ENCODE measurements at regions not wholly inside any gene's neighbourhood (a gene's known extent, or its start where the extent isn't known, plus 50 kb on each side); places are given as distances from the start of the nearest gene placed in this dataset.
A peak's percentile ranks its signal among the peaks of the same experiment; 100 is the strongest.

- in situ Hi-C loops (cut with HindIII; ENCODE audit: low sequenced_read_pairs): no loop called here
- H3K4me3 ChIP-seq (ENCODE audit: low read depth, low read length): no peak overlapping the region
- no peak for DNase-seq (ENCODE audit: low read depth)
- TF ChIP-seq, protein P1, sequence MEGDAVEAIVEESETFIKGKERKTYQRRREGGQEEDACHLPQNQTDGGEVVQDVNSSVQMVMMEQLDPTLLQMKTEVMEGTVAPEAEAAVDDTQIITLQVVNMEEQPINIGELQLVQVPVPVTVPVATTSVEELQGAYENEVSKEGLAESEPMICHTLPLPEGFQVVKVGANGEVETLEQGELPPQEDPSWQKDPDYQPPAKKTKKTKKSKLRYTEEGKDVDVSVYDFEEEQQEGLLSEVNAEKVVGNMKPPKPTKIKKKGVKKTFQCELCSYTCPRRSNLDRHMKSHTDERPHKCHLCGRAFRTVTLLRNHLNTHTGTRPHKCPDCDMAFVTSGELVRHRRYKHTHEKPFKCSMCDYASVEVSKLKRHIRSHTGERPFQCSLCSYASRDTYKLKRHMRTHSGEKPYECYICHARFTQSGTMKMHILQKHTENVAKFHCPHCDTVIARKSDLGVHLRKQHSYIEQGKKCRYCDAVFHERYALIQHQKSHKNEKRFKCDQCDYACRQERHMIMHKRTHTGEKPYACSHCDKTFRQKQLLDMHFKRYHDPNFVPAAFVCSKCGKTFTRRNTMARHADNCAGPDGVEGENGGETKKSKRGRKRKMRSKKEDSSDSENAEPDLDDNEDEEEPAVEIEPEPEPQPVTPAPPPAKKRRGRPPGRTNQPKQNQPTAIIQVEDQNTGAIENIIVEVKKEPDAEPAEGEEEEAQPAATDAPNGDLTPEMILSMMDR (IDR thresholded peaks at IDR 0.05; ENCODE audit: low read depth, low read length, missing control alignments): no peak
Measured at GRCh38 chr18:67677489-67677888, 161.0 kb upstream of the DSEL start.

GRCh38 chr18:67672716-67673115, 156.2 kb upstream of the DSEL start:
- TF ChIP-seq, protein P1 (IDR thresholded peaks at IDR 0.05; ENCODE audit: low read depth, low read length, missing control alignments): no peak
- no peak for DNase-seq (ENCODE audit: low read depth)
- H3K4me3 ChIP-seq (ENCODE audit: low read depth, low read length): no peak overlapping the region
- in situ Hi-C loops (cut with HindIII; ENCODE audit: low sequenced_read_pairs): no loop called here

DNA sequence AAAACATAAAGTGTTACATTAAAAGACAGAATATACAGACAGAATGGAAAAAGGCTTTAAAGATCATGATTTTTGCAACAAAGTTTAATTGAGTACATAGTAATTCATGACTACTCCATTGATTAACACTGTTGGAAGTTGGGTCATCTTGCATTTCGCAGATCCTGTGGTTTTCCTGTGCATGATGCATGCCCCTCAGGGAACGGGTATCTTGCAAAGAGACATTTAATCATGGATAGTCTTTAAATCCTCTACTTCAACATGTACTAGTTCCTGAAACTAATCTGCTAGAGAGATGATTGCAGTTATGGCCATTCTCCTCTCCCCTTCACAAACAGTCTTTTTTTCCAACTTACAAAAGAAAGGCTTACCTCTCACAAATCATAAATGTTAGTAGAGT, 155.6 kb upstream of the DSEL start:
- in situ Hi-C loops (cut with HindIII; ENCODE audit: low sequenced_read_pairs): no loop called here
- no peak for DNase-seq (ENCODE audit: low read depth)
- TF ChIP-seq, protein P1 (IDR thresholded peaks at IDR 0.05; ENCODE audit: low read depth, low read length, missing control alignments): no peak

GRCh38 chr18:67670024-67670543, 153.6 kb upstream of the DSEL start:
- TF ChIP-seq, protein P1 (IDR thresholded peaks at IDR 0.05; ENCODE audit: low read depth, low read length, missing control alignments): no peak
- no peak overlapping the region for H3K4me3 ChIP-seq (ENCODE audit: low read depth, low read length)
- in situ Hi-C loops (cut with HindIII; ENCODE audit: low sequenced_read_pairs): no loop called here
- DNase-seq (ENCODE audit: low read depth): peak; percentile 26

More for the DNA sequence above, 155.6 kb upstream of the DSEL start:
- no peak overlapping the region for H3K4me3 ChIP-seq (ENCODE audit: low read depth, low read length)

- TF ChIP-seq, protein P1 (IDR thresholded peaks at IDR 0.05; ENCODE audit: low read depth, low read length, missing control alignments): no peak
- no peak overlapping the region for H3K4me3 ChIP-seq (ENCODE audit: low read depth, low read length)
- DNase-seq (ENCODE audit: low read depth): no peak
- in situ Hi-C loops (cut with HindIII; ENCODE audit: low sequenced_read_pairs): no loop called here
Measured at GRCh38 chr18:67665266-67665665, 148.7 kb upstream of the DSEL start.

DNA sequence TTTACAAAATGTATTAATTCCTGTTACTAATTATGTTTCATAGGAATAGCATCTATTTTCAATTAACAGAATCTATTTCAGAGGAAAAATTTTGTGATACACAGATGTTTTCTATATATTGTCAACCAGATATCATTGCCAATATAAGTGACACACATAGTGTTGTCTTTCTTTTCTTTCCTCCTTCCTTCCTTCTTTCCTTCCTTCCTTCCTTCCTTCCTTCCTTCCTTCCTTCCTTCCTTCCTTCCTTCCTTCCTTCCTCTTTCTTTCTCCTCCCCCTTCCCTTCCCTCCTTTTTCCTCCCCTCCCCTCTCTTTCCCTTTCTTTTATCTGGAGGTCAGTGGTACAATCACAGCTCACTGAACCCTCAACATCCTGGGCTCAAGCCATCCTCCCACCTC, 146.5 kb upstream of the DSEL start:
- TF ChIP-seq, protein P1 (IDR thresholded peaks at IDR 0.05; ENCODE audit: low read depth, low read length, missing control alignments): no peak
- H3K4me3 ChIP-seq (ENCODE audit: low read depth, low read length): no peak overlapping the region
- in situ Hi-C loops (cut with HindIII; ENCODE audit: low sequenced_read_pairs): no loop called here
- DNase-seq (ENCODE audit: low read depth): no peak

DNA sequence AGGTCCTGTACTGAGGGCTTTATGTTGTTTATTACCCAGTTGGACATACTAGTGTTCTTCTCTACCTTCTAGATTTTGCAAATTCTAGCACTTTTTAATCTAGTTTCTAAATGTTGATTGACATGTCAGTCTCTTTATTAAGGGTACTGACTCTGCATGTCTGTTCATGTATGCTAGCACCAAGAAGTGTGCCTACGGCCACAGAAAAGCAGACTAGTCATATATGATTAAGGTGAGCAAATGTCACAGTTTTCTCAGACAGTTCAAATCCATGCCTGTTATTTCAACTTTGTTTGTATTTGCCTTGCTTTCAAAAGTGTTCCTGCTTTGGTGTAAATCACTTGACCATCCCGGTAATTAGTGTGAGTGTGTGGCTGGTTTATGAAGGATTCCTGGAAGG, 145.0 kb upstream of the DSEL start:
- no peak for DNase-seq (ENCODE audit: low read depth)
- in situ Hi-C loops (cut with HindIII; ENCODE audit: low sequenced_read_pairs): no loop called here
- no peak overlapping the region for H3K4me3 ChIP-seq (ENCODE audit: low read depth, low read length)
- TF ChIP-seq, protein P1 (IDR thresholded peaks at IDR 0.05; ENCODE audit: low read depth, low read length, missing control alignments): no peak

All from astrocyte of the cerebellum (primary cell).